ENCODE measurements at regions not wholly inside any gene's neighbourhood (a gene's known extent, or its start where the extent isn't known, plus 50 kb on each side); places are given as distances from the start of the nearest gene placed in this dataset.

DNA sequence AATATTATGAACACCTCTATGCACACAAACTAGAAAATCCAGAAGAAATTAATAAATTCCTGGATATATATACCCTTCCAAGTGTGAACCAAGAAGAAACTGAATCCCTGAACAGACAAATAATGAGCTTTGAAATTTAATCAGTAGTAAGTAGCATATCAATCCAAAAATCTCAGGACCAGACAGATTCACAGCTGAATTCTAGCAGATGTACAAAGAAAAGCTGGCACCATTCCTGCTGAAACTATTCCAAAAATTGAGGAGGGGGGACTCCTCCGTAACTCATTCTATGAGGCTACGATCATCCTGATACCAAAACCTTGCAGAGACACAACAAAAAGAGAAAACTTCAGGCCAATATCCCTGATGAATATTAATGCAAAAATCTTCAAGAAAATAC, 67.0 kb upstream of the PDE7B start:
- no peak for TF ChIP-seq YY1 (IDR thresholded peaks at IDR 0.05; ENCODE audit: insufficient read depth, insufficient read length)
- TF ChIP-seq ZNF274 (IDR thresholded peaks at IDR 0.05; ENCODE audit: low read depth, low read length), result no peak
